Adrenal gland (tissue), 9 donors: ENCODE measurements at regions not wholly inside any gene's neighbourhood (a gene's known extent, or its start where the extent isn't known, plus 50 kb on each side); places are given as distances from the start of the nearest gene placed in this dataset.

Source experiments
- DNase-seq, 7 donors: peaks; one replicate each; pipeline ENCODE4 v3.0.0-alpha.2; 2019 to 2020
- H3K27ac ChIP-seq, 5 donors: fragments of 200-600 bp; sonication (generic) in 4 of 5; 1 replicate in 3 of 5; 2 replicates in 2 of 5; pipeline versions ENCODE4 v1.5.1 to v1.8.0; 2016 to 2020; ENCODE audit warnings: mild to moderate bottlenecking in 1 of 5
- H3K27me3 ChIP-seq: fragments of 200-600 bp; 2 replicates; pipeline ENCODE4 v1.8.0; 2021
- H3K36me3 ChIP-seq, 2 donors: fragments of 200-600 bp; replicated peaks in 1 of 2; 1 replicate in 1 of 2; 2 replicates in 1 of 2; pipeline versions ENCODE4 v1.5.1 to v1.8.0; 2018 to 2022
- H3K4me1 ChIP-seq, 2 donors: fragments of 200-600 bp; replicated peaks in 1 of 2; 1 replicate in 1 of 2; 2 replicates in 1 of 2; pipeline versions ENCODE4 v1.5.1 to v1.8.0; 2018 to 2021
- H3K4me3 ChIP-seq, 4 donors: fragments of 200-600 bp; sonication (generic) in 3 of 4; one replicate each; pipeline ENCODE4 v1.5.1; 2016 to 2018
- H3K9me3 ChIP-seq, 3 donors: fragments of 200-600 bp; sonication (generic) in 1 of 3; replicated peaks in 1 of 3; 1 replicate in 2 of 3; 2 replicates in 1 of 3; pipeline versions ENCODE4 v1.5.1 to v1.8.0; 2016 to 2021
- POLR2A ChIP-seq, 2 donors: fragments of 450-650 bp; IDR thresholded peaks; one replicate each; pipeline ENCODE4 v1.6.1; 2017; ENCODE audit warnings: antibody characterized with exemption in 2 of 2, mild to moderate bottlenecking in 2 of 2, moderate library complexity in 1 of 2
- WGBS, 4 donors: extraction: QIAGEN DNeasy Blood & Tissue Kit in 2 of 4; methylation state at CpG; one replicate each; pipeline versions ENCODE4 v1.1.5 to v1.1.7; 2013 to 2017; 5-methylcytosine and 5-hydroxymethylcytosine counted together
- intact Hi-C, 2 donors: fragments of 100-400 bp; cut with DNase I; formaldehyde crosslinking; loops; one replicate each; pipeline versions ENCODE4 v1.14.1 to v1.15.0; 2022 to 2023
- TF ChIP-seq, protein P1 (sequence below), 6 experiments: fragments of 450-650 bp in 4 of 6; fragments of 200-600 bp in 2 of 6; sonication (generic) in 1 of 6; IDR thresholded peaks; 1 replicate in 5 of 6; 2 replicates in 1 of 6; pipeline versions ENCODE4 v1.5.1 to v1.8.0; 2016 to 2021; ENCODE audit warnings: antibody characterized with exemption in 6 of 6, mild to moderate bottlenecking in 2 of 6, moderate library complexity in 1 of 6
- donor health status: healthy with polysubstance abuse.
- donor health status: Bipolar disorder and iron deficiency.
- donor health status: DM: yes; HTN: yes; CAD: no.
- donor health status: DM: no; HTN: no; CAD: no.
- donor health status: DM: no; HTN: no; CAD: no.

DNA sequence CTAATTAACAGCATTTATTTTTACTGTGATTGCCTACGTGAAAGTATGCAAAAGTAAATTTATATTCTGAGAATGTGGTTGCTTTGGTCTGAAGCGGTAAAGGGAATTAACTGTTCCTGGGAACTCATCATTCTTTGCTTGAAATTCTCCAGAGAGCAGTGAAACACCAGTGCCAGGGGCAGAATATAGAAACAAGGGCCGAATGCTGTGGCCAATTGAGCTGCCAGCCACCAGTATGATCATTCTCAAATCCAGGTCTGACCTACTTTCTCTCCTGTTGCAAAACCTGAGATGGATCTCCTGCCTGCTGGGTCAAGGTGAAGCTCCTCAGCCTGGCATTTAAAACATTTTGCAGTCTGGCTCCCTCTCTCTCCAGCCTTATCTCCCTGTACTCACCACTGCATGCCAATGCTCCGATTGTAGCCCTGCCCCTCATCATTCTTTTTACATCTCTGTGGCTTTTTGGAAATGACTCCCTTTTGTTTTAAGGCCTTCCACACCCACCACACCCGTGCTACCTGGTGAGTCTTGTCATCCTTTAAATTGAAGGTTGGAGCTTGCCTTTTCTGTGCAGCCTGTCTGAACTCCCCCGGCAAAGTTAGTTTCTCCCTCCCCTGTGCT, 94.5 kb upstream of the TMEM178A start:
- Histone ChIP-seq H3K36me3 (no peaks in the 10 kb centered on the region), H3K9me3 (no peaks in the 10 kb centered on the region), H3K4me3 (no peak overlapping the region), H3K27me3 (no peaks in the 10 kb centered on the region), H3K4me1 (peaks cover 33 to 40% of the 10 kb centered on the region in 2 donors), H3K27ac (peak overlapping the region in 3 of 5 donors; percentile 1 to 44 (median 2))
- intact Hi-C loops: no loop called here
- TF ChIP-seq POLR2A (IDR thresholded peaks at IDR 0.05): peak in 1 of 2 donors; percentile 8
- TF ChIP-seq, protein P1, sequence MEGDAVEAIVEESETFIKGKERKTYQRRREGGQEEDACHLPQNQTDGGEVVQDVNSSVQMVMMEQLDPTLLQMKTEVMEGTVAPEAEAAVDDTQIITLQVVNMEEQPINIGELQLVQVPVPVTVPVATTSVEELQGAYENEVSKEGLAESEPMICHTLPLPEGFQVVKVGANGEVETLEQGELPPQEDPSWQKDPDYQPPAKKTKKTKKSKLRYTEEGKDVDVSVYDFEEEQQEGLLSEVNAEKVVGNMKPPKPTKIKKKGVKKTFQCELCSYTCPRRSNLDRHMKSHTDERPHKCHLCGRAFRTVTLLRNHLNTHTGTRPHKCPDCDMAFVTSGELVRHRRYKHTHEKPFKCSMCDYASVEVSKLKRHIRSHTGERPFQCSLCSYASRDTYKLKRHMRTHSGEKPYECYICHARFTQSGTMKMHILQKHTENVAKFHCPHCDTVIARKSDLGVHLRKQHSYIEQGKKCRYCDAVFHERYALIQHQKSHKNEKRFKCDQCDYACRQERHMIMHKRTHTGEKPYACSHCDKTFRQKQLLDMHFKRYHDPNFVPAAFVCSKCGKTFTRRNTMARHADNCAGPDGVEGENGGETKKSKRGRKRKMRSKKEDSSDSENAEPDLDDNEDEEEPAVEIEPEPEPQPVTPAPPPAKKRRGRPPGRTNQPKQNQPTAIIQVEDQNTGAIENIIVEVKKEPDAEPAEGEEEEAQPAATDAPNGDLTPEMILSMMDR (IDR thresholded peaks at IDR 0.05): no peak
- peak; percentile 51 to 87 (median 80) for DNase-seq
- 28 to 38% (median 32%) methylated on average over 6 of the region's 6 CpGs for WGBS, 4 donors

DNA sequence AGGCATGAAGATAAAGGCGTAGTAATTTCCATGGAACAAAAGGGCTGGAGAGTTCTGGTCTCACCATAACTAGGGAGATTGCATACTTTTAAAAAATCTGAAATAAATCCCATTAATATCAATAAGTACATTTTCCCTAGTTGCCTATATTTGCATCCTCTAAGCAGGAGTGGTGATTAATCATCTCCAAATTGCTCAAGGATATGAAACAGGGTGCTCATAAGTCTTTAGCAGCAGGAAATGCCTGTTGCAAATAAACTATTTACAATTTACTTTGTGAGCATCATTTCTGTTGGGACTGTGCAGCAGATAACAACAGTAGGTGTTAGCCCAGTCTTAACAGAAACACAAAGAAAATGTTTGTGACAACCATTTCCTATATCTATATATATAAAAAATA, 92.4 kb upstream of the TMEM178A start:
- no peaks in the 10 kb centered on the region for H3K36me3 ChIP-seq
- TF ChIP-seq, protein P1 (IDR thresholded peaks at IDR 0.05): no peak
- TF ChIP-seq POLR2A (IDR thresholded peaks at IDR 0.05): no peak
- 96 to 100% (median 99%) methylated on average over 1 of the region's 1 CpG for WGBS, 4 donors
- H3K27ac ChIP-seq: no peak overlapping the region
- no peak overlapping the region for H3K4me3 ChIP-seq
- no peak for DNase-seq
- peaks cover 28 to 37% of the 10 kb centered on the region in 2 donors for H3K4me1 ChIP-seq
- intact Hi-C loops: no loop called here
- H3K27me3 ChIP-seq: no peaks in the 10 kb centered on the region
- H3K9me3 ChIP-seq: no peaks in the 10 kb centered on the region

DNA sequence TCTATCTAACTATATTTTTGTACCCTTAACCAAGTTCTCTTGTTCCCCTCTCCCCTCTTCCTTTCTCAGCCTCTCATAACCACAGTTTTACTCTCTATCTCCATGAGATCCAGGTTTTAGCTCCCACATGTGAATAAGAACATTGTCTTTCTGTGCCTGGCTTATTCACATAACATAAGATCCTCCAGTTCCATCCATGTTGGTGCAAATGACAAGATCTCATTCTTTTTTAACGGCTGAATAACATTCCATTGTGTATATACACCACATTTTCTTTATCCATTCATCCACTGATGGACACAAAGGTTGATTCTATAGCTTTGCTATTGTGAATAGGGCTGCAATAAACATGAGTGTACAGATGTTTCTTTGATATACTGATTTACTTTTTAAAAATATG, 83.9 kb upstream of the TMEM178A start:
- Histone ChIP-seq H3K36me3 (no peaks in the 10 kb centered on the region), H3K27ac (no peak overlapping the region), H3K4me3 (no peak overlapping the region), H3K9me3 (no peaks in the 10 kb centered on the region), H3K4me1 (no peaks in the 10 kb centered on the region), H3K27me3 (no peaks in the 10 kb centered on the region)
- no peak for DNase-seq
- WGBS, 4 donors: 56 to 92% (median 88%) methylated on average over 1 of the region's 1 CpG
- intact Hi-C loops: no loop called here
- TF ChIP-seq POLR2A (IDR thresholded peaks at IDR 0.05): no peak
- TF ChIP-seq, protein P1 (IDR thresholded peaks at IDR 0.05): no peak

DNA sequence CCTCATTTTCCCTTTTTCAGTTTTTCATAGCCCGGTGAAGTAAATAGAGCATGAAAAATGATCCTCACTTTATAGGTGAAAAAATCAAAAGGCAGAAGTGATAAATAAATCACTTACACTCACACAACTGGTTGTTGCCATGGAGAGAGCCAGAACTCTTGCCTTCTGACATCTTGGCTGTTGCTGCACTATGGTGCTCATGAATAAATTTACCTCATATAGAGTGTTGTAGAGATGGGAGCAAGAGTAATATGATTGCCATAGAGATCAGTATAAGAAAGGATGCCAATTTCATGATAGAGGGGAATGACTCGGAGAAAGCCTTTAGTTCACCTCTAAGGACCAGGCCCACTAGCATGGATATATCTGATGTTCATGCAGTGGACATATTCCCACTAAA, 82.5 kb upstream of the TMEM178A start:
- TF ChIP-seq, protein P1 (IDR thresholded peaks at IDR 0.05): no peak
- no peak for TF ChIP-seq POLR2A (IDR thresholded peaks at IDR 0.05)
- H3K27me3 ChIP-seq: no peaks in the 10 kb centered on the region
- H3K4me3 ChIP-seq: no peak overlapping the region
- H3K36me3 ChIP-seq: no peaks in the 10 kb centered on the region
- H3K9me3 ChIP-seq: no peaks in the 10 kb centered on the region
- 98 to 100% (median 99%) methylated on average over 2 of the region's 2 CpGs for WGBS, 4 donors
- H3K27ac ChIP-seq: no peak overlapping the region
- H3K4me1 ChIP-seq: no peaks in the 10 kb centered on the region
- DNase-seq: no peak
- intact Hi-C loops: no loop called here
